ENCODE measurements at regions not wholly inside any gene's neighbourhood (a gene's known extent, or its start where the extent isn't known, plus 50 kb on each side); places are given as distances from the start of the nearest gene placed in this dataset.

- H3K27me3 ChIP-seq (ENCODE audit: insufficient read depth, poor library complexity, severe bottlenecking) = no peaks in the 10 kb centered on the region
Observed at GRCh38 chrX:4850312-4850711, 1136.9 kb upstream of the PRKX start.

GRCh38 chrX:4844376-4844775 lies 1130.9 kb upstream of the PRKX start:
- DNase-seq (ENCODE audit: low spot score) (no peak), ATAC-seq (ENCODE audit: low read depth) (no peak)
- H3K4me3 ChIP-seq (ENCODE audit: severe bottlenecking) = no peak overlapping the region
- H3K27me3 ChIP-seq (ENCODE audit: insufficient read depth, poor library complexity, severe bottlenecking) = no peaks in the 10 kb centered on the region
- TF ChIP-seq CTCF (IDR thresholded peaks at IDR 0.05; ENCODE audit: poor library complexity, severe bottlenecking) = no peak
- H3K36me3 ChIP-seq (ENCODE audit: low read depth) = no peaks in the 10 kb centered on the region
- H3K4me1 ChIP-seq (ENCODE audit: insufficient read depth, poor library complexity, severe bottlenecking) = no peaks in the 10 kb centered on the region
- no peak overlapping the region for H3K27ac ChIP-seq (ENCODE audit: poor library complexity, severe bottlenecking)
- no peaks in the 10 kb centered on the region for H3K9me3 ChIP-seq (ENCODE audit: severe bottlenecking)

More at GRCh38 chrX:4850312-4850711, 1136.9 kb upstream of the PRKX start:
- TF ChIP-seq CTCF (IDR thresholded peaks at IDR 0.05; ENCODE audit: poor library complexity, severe bottlenecking) = no peak
- ATAC-seq (ENCODE audit: low read depth) (no peak), DNase-seq (ENCODE audit: low spot score) (no peak)
- Histone ChIP-seq H3K4me3 (ENCODE audit: severe bottlenecking) (no peak overlapping the region), H3K27ac (ENCODE audit: poor library complexity, severe bottlenecking) (no peak overlapping the region), H3K4me1 (ENCODE audit: insufficient read depth, poor library complexity, severe bottlenecking) (no peaks in the 10 kb centered on the region), H3K9me3 (ENCODE audit: severe bottlenecking) (no peaks in the 10 kb centered on the region), H3K36me3 (ENCODE audit: low read depth) (no peaks in the 10 kb centered on the region)

- no peak overlapping the region for H3K4me3 ChIP-seq (ENCODE audit: severe bottlenecking)
- no peak for TF ChIP-seq CTCF (IDR thresholded peaks at IDR 0.05; ENCODE audit: poor library complexity, severe bottlenecking)
- DNase-seq (ENCODE audit: low spot score) = no peak
- H3K9me3 ChIP-seq (ENCODE audit: severe bottlenecking) = no peaks in the 10 kb centered on the region
- ATAC-seq (ENCODE audit: low read depth) = no peak
- no peaks in the 10 kb centered on the region for H3K4me1 ChIP-seq (ENCODE audit: insufficient read depth, poor library complexity, severe bottlenecking)
- H3K27me3 ChIP-seq (ENCODE audit: insufficient read depth, poor library complexity, severe bottlenecking) = no peaks in the 10 kb centered on the region
- H3K27ac ChIP-seq (ENCODE audit: poor library complexity, severe bottlenecking) = no peak overlapping the region
- H3K36me3 ChIP-seq (ENCODE audit: low read depth) = no peaks in the 10 kb centered on the region
Observed at GRCh38 chrX:4841216-4841745, 1127.8 kb upstream of the PRKX start.

GRCh38 chrX:4831574-4831973 lies 1118.1 kb upstream of the PRKX start:
- no peak for ATAC-seq (ENCODE audit: low read depth)
- Histone ChIP-seq H3K4me1 (ENCODE audit: insufficient read depth, poor library complexity, severe bottlenecking) (no peaks in the 10 kb centered on the region), H3K36me3 (ENCODE audit: low read depth) (no peaks in the 10 kb centered on the region), H3K27me3 (ENCODE audit: insufficient read depth, poor library complexity, severe bottlenecking) (no peaks in the 10 kb centered on the region), H3K4me3 (ENCODE audit: severe bottlenecking) (no peak overlapping the region), H3K27ac (ENCODE audit: poor library complexity, severe bottlenecking) (no peak overlapping the region), H3K9me3 (ENCODE audit: severe bottlenecking) (no peaks in the 10 kb centered on the region)
- no peak for DNase-seq (ENCODE audit: low spot score)
- TF ChIP-seq CTCF (IDR thresholded peaks at IDR 0.05; ENCODE audit: poor library complexity, severe bottlenecking) = no peak

- ATAC-seq (ENCODE audit: low read depth) (peak; percentile 85), DNase-seq (ENCODE audit: low spot score) (no peak)
- no peak overlapping the region for H3K27ac ChIP-seq (ENCODE audit: poor library complexity, severe bottlenecking)
- no peaks in the 10 kb centered on the region for H3K27me3 ChIP-seq (ENCODE audit: insufficient read depth, poor library complexity, severe bottlenecking)
- no peaks in the 10 kb centered on the region for H3K4me1 ChIP-seq (ENCODE audit: insufficient read depth, poor library complexity, severe bottlenecking)
- no peaks in the 10 kb centered on the region for H3K9me3 ChIP-seq (ENCODE audit: severe bottlenecking)
- H3K4me3 ChIP-seq (ENCODE audit: severe bottlenecking) = no peak overlapping the region
- H3K36me3 ChIP-seq (ENCODE audit: low read depth) = no peaks in the 10 kb centered on the region
- TF ChIP-seq CTCF (IDR thresholded peaks at IDR 0.05; ENCODE audit: poor library complexity, severe bottlenecking) = no peak
Observed at GRCh38 chrX:4830880-4831557, 1117.6 kb upstream of the PRKX start.

All from RWPE2 (cell line).